Femur (tissue), 1 donor: ENCODE measurements at regions not wholly inside any gene's neighbourhood (a gene's known extent, or its start where the extent isn't known, plus 50 kb on each side); places are given as distances from the start of the nearest gene placed in this dataset.

Source experiments
- DNase-seq: peaks from one replicate; pipeline ENCODE4 v3.0.0-alpha.2; 2017

- DNase-seq = no peak
Measured at GRCh38 chr12:85516039-85516438, 236.0 kb downstream of the ALX1 start.

GRCh38 chr12:85516667-85517325, 236.8 kb downstream of the ALX1 start:
- no peak for DNase-seq

GRCh38 chr12:85519163-85519562, 239.1 kb downstream of the ALX1 start:
- DNase-seq = no peak

- DNase-seq = no peak
Measured at GRCh38 chr12:85523197-85523596, 243.2 kb downstream of the ALX1 start.

- no peak for DNase-seq
Measured at GRCh38 chr12:85527192-85527591, 247.2 kb downstream of the ALX1 start.

- no peak for DNase-seq
Measured at GRCh38 chr12:85529896-85530295, 249.9 kb downstream of the ALX1 start.

- DNase-seq = no peak
Measured at GRCh38 chr12:85530456-85530855, 250.4 kb downstream of the ALX1 start.

- DNase-seq = no peak
Measured at GRCh38 chr12:85531341-85531740, 251.3 kb downstream of the ALX1 start.

- DNase-seq = no peak
Measured at GRCh38 chr12:85549640-85550039, 269.6 kb downstream of the ALX1 start.

GRCh38 chr12:85550924-85551323, 270.9 kb downstream of the ALX1 start:
- DNase-seq = no peak

- no peak for DNase-seq
Measured at GRCh38 chr12:85552461-85552860, 272.4 kb downstream of the ALX1 start.

GRCh38 chr12:85557850-85558249, 277.8 kb downstream of the ALX1 start:
- no peak for DNase-seq

GRCh38 chr12:85558684-85559083, 277.5 kb downstream of the RASSF9 start:
- DNase-seq = no peak

GRCh38 chr12:85559127-85559526, 277.1 kb downstream of the RASSF9 start:
- no peak for DNase-seq

- no peak for DNase-seq
Measured at GRCh38 chr12:85559536-85559935, 276.7 kb downstream of the RASSF9 start.

GRCh38 chr12:85562765-85563164, 273.4 kb downstream of the RASSF9 start:
- no peak for DNase-seq

- DNase-seq = no peak
Measured at GRCh38 chr12:85564786-85565185, 271.4 kb downstream of the RASSF9 start.

GRCh38 chr12:85568395-85569103, 267.7 kb downstream of the RASSF9 start:
- no peak for DNase-seq

- no peak for DNase-seq
Measured at GRCh38 chr12:85569261-85569660, 266.9 kb downstream of the RASSF9 start.

- no peak for DNase-seq
Measured at GRCh38 chr12:85572956-85573355, 263.3 kb downstream of the RASSF9 start.

GRCh38 chr12:85573635-85574214, 262.5 kb downstream of the RASSF9 start:
- DNase-seq = no peak

- no peak for DNase-seq
Measured at GRCh38 chr12:85574291-85574690, 261.9 kb downstream of the RASSF9 start.

GRCh38 chr12:85575120-85576096, 260.8 kb downstream of the RASSF9 start:
- peak; percentile 54 for DNase-seq
